VCaP (cell line): ENCODE measurements at regions not wholly inside any gene's neighbourhood (a gene's known extent, or its start where the extent isn't known, plus 50 kb on each side); places are given as distances from the start of the nearest gene placed in this dataset.

Source experiments
- H3K27ac ChIP-seq: fragments of 450-650 bp; 2 replicates; pipeline ENCODE4 v1.5.1; 2017
- CTCF ChIP-seq: fragments of 450-650 bp; conservative IDR thresholded peaks from 2 replicates; pipeline ENCODE4 v1.5.1; 2017; ENCODE audit warnings: mild to moderate bottlenecking, moderate library complexity

GRCh38 chr1:191888996-191889622 is 269.2 kb upstream of the RGS18 start:
- H3K27ac ChIP-seq: no peak overlapping the region
- TF ChIP-seq CTCF: no peak

DNA sequence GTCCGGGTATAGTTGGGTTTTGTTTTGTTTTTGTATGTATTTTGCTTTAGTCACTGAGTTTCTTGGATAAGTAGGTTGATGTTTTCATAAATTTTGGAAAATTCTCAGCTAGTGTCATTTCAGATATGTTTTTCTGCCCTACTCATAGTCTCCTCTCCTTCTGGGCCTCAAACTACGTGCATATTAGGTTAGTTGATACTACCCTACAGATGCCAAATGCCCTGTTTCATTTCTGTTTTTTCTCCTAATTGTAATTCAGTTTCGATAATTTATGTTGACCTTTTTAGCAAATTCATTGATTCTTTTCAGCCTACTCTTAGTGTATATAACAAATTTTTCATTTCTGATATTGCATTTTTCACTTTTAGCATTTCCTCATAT is 268.6 kb upstream of the RGS18 start:
- no peak overlapping the region for H3K27ac ChIP-seq
- no peak for TF ChIP-seq CTCF

GRCh38 chr1:191890433-191891088 is 267.7 kb upstream of the RGS18 start:
- no peak overlapping the region for H3K27ac ChIP-seq
- TF ChIP-seq CTCF: no peak

DNA sequence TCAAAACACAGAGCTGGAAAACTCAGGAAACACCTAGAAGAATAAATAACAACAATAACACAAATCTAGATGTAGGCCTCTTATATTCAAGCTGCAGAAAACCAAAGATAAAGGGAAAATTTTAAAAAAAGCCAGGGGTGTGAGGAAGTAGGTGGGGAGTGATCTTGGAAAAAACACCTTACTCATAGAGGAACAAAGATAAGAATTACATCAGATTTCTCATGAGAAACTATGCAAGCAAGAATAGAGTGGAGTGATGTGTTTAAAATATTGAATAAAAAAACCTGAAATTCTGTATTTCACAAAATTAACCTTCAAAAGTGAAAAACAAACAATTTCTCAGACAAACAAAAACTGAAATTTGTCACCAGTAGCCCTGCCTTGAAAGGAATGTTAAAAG is 265.5 kb upstream of the RGS18 start:
- H3K27ac ChIP-seq: no peak overlapping the region
- no peak for TF ChIP-seq CTCF

- TF ChIP-seq CTCF: no peak
- H3K27ac ChIP-seq: no peak overlapping the region
Observed at GRCh38 chr1:191895049-191895448, 263.2 kb upstream of the RGS18 start.

GRCh38 chr1:191895462-191896058 is 262.7 kb upstream of the RGS18 start:
- TF ChIP-seq CTCF: no peak
- H3K27ac ChIP-seq: no peak overlapping the region

DNA sequence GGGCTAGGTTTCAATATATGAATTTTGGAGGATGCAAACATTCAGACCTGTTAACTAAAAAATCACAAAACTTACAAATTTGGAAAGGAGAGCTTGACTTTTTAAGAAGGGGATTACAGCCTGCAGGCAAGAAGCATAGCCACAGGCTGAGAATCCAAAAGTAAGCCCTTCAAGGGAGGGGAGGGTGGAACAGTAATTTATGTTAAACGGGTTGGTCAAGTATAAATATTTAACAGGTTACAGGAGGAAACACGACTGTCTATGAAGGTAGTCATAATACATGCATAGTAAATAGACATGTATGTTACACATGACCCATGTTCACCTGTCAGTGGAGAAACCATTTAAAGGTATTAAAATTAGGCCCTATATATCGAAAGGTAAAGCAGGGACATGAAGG is 261.1 kb upstream of the RGS18 start:
- TF ChIP-seq CTCF: no peak
- H3K27ac ChIP-seq: no peak overlapping the region
